T1000 (cell line): ENCODE measurements at regions not wholly inside any gene's neighbourhood (a gene's known extent, or its start where the extent isn't known, plus 50 kb on each side); places are given as distances from the start of the nearest gene placed in this dataset.

Source experiments
- DNase-seq: peaks from one replicate; lab custom pipeline; 2025; ENCODE audit warnings: mixed read lengths; lab: John Stamatoyannopoulos, UW

DNA sequence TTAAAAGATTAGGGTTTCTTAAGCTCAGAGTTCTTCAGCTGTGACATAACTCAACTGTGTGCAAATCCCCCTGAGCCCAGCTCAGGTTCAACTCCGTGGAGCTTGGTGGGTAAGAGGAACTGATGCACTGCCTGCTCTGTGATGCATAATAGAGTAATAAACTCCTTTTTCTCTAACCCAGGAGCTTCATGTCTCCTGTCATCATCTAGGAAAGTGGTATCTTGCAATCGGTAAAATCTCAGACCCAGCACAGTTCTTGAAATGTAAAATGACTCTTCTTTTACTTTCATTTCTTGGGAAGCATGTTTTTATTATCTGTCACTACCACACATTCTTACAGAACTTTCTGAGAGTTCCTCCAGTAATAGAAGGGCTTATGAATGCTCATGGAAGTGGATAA, 123.8 kb upstream of the PCDH9 start:
- DNase-seq = no peak

- DNase-seq = no peak
These were observed 122.9 kb upstream of the PCDH9 start for GRCh38 chr13:67353031-67353430.

DNA sequence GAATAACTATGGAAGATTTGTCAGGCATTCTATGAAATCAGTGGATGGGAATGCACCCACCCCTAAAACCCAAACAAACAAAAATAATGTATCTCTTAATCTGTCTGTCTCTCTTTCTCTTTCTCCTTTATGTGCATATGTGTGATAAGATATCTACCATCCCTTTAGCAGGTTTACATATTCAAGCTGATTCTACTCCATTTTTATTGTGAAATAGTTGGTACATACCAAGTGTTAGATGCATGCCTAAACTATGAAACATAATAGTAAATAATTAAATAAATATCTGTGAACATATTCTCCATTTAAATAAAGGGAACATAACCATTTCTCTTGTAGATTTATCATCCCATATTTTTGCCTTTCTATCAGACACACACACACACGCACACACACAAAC, 121.8 kb upstream of the PCDH9 start:
- no peak for DNase-seq

GRCh38 chr13:67351114-67351513, 121.0 kb upstream of the PCDH9 start:
- no peak for DNase-seq

GRCh38 chr13:67343777-67344176, 113.6 kb upstream of the PCDH9 start:
- no peak for DNase-seq

- no peak for DNase-seq
These were observed 111.3 kb upstream of the PCDH9 start for GRCh38 chr13:67341406-67341805.

- no peak for DNase-seq
These were observed 100.0 kb upstream of the PCDH9 start for GRCh38 chr13:67330149-67330548.

DNA sequence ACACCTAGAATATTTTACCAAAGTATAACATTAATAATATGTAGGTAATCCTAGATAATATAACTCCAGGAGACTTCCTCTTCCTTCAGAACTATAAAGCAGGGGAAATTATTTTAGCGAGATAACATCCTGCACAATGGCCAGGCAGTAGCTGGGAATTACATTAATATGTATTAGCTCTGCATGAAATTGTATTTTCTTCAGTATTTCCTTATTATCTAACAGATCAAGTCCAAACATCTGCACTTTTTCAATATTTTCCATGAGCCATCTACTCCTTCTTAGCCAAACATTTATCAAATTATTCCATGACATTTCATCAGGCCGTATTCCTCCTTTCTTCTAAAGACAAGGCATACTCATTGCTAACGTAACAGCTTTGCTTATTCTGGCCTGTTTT, 98.8 kb upstream of the PCDH9 start:
- no peak for DNase-seq

DNA sequence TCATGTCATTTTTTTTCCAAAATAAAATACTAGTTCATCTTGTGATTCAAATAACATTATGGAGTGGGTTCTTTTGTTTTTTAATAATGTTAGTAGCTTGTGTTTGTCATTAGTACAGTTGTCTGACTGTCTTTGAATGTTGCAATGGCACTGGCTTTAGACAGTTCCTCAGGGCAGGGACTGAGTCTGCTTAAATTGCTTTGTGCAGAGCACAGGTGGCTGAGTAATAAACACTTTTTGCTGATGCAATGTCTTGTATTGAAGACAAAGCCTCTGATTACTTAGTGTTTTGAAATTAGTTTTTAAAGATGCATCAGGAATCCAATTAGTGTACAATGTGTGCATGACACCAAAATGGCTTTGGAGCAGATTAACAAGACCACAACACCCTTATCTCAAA, 88.7 kb upstream of the PCDH9 start:
- DNase-seq = no peak

DNA sequence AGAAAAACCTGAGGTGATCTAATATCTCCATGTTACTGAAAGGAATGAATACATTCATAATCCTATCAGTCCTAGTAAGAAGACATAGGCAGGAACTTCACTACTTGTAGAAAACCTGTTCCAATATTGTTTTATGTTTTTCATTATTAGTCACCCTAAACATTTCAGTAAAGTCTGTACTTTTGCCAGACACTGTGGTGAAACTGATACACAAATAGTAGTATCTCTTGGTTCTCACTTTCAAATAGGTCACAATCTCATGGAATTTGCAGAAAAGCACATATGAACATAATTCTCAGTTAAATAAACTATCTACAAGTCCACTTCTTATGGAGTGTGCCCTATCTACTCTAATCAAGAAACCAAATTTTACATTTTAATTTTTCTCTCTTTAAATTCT, 88.3 kb upstream of the PCDH9 start:
- no peak for DNase-seq

DNA sequence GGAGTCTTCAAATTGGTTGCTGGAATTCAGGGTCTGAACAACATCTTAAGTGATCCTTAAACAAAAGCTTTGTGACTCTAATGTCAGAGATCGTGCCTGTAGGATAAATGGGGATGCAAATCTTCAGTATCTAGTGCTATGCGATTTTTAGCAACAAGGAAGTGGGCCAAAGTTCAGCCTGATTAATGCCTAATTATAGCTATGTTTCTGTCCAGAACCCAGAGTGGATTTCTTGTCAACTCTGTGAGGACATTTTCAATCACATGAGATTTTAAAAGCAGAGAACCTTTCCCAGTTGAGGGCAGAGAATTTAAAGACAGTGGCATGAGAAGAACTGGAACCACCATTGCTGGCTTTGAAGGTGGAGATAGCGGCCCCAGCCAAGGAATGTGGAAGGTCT, 84.3 kb upstream of the PCDH9 start:
- DNase-seq = no peak

- no peak for DNase-seq
These were observed 78.1 kb upstream of the PCDH9 start for GRCh38 chr13:67308004-67308772.

- no peak for DNase-seq
These were observed 76.6 kb upstream of the PCDH9 start for GRCh38 chr13:67306742-67307141.

DNA sequence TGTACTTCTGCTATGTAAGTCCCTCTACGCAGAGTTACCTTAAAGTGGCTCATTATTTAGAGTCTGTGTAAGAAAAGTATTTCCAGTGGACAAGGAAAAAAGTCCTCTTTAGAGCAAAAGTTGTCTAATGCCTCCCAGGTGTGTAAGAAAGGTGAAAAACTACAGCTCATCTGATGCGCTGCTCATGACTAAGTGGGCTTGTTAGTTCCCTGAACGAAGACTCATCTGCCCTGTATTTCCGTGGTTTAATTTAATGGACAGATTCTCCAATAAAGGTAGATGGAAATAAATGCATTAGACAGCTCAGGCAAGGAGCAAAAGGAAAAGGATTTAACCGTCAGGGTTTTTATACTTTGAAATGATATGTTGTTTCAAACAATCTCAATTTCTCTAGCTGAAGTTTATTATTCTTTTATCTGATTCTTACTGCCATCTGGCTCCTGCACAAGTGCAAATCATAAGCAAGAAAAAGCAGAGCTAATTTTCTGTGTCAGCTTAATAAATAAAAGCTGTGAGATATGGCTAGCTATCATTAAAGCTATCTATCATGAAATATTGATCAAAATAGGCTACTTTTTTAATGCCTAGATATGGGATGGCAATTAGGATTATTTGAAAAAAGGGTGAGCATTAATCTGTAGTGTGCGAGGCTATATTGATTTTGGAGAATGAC, 73.7 kb upstream of the PCDH9 start:
- no peak for DNase-seq

GRCh38 chr13:67299751-67300150, 69.6 kb upstream of the PCDH9 start:
- no peak for DNase-seq

- no peak for DNase-seq
These were observed 69.0 kb upstream of the PCDH9 start for GRCh38 chr13:67299072-67299635.

- no peak for DNase-seq
These were observed 68.2 kb upstream of the PCDH9 start for GRCh38 chr13:67298297-67298696.

- no peak for DNase-seq
These were observed 66.4 kb upstream of the PCDH9 start for GRCh38 chr13:67296511-67296910.

- no peak for DNase-seq
These were observed 62.8 kb upstream of the PCDH9 start for GRCh38 chr13:67292886-67293285.

DNA sequence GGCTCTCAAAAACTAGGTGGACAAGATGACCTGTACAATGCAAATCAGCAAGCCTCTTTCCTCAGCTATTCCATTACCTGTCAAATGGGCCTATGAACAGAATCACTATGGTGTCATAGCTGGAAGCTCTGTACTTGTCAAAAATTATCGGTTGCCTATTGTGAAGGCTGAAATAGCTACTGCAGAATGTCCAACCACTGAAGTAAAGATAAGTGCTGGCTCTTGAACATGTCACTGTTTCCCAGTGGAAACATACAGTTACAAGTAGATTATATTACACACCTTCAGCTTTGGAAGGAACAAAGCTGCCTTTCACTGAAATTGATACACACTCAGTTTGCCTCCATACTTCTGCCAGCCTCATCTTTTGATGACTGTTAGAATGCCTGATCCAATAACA, 55.5 kb upstream of the PCDH9 start:
- no peak for DNase-seq

DNA sequence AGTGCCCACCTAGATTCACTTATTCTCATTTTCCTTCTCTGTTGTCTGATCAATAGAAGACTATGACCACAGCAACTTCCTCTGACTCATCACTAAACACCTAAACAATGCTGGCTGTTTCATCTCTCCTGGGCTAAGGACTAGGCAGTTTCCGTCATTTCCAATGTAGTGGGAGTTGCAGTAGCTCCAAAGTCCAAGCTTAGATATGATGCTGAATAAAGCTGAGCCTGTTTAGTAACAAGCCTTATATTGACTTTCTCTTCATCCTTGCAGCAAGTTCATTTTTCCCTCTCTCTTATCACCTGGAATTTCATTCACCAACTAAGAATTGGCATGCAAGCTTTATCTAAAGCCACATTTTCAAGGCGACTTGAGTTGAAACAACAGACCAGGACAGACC, 53.5 kb upstream of the PCDH9 start:
- no peak for DNase-seq

- DNase-seq = no peak
These were observed 51.3 kb upstream of the PCDH9 start for GRCh38 chr13:67281466-67281865.
